ENCODE measurements at regions not wholly inside any gene's neighbourhood (a gene's known extent, or its start where the extent isn't known, plus 50 kb on each side); places are given as distances from the start of the nearest gene placed in this dataset.

- no peak for DNase-seq (ENCODE audit: low spot score)
These were observed 322.9 kb downstream of the DYSF start for GRCh38 chr2:71776227-71776626.

GRCh38 chr2:71773218-71773617 is 319.9 kb downstream of the DYSF start:
- no peak for DNase-seq (ENCODE audit: low spot score)

GRCh38 chr2:71772510-71773172 is 319.3 kb downstream of the DYSF start:
- no peak for DNase-seq (ENCODE audit: low spot score)

GRCh38 chr2:71767663-71768062 is 314.3 kb downstream of the DYSF start:
- no peak for DNase-seq (ENCODE audit: low spot score)

GRCh38 chr2:71759060-71759459 is 305.7 kb downstream of the DYSF start:
- no peak for DNase-seq (ENCODE audit: low spot score)

- DNase-seq (ENCODE audit: low spot score) = no peak
These were observed 304.0 kb downstream of the DYSF start for GRCh38 chr2:71757351-71757750.

- no peak for DNase-seq (ENCODE audit: low spot score)
These were observed 303.0 kb downstream of the DYSF start for GRCh38 chr2:71756280-71756906.

GRCh38 chr2:71751590-71751989 is 298.2 kb downstream of the DYSF start:
- no peak for DNase-seq (ENCODE audit: low spot score)

GRCh38 chr2:71749671-71750101 is 296.3 kb downstream of the DYSF start:
- no peak for DNase-seq (ENCODE audit: low spot score)

GRCh38 chr2:71748227-71748626 is 294.9 kb downstream of the DYSF start:
- peak; percentile 31 for DNase-seq (ENCODE audit: low spot score)

GRCh38 chr2:71747559-71747958 is 294.2 kb downstream of the DYSF start:
- no peak for DNase-seq (ENCODE audit: low spot score)

GRCh38 chr2:71746946-71747501 is 293.7 kb downstream of the DYSF start:
- peak; percentile 43 for DNase-seq (ENCODE audit: low spot score)

- no peak for DNase-seq (ENCODE audit: low spot score)
These were observed 291.4 kb downstream of the DYSF start for GRCh38 chr2:71744781-71745180.

- no peak for DNase-seq (ENCODE audit: low spot score)
These were observed 290.8 kb downstream of the DYSF start for GRCh38 chr2:71743995-71744675.

- DNase-seq (ENCODE audit: low spot score) = no peak
These were observed 289.7 kb downstream of the DYSF start for GRCh38 chr2:71742953-71743601.

- no peak for DNase-seq (ENCODE audit: low spot score)
These were observed 283.6 kb downstream of the DYSF start for GRCh38 chr2:71736986-71737385.

- DNase-seq (ENCODE audit: low spot score) = no peak
These were observed 282.9 kb downstream of the DYSF start for GRCh38 chr2:71736091-71736861.
